Tibial nerve (tissue), 4 donors: ENCODE measurements at regions not wholly inside any gene's neighbourhood (a gene's known extent, or its start where the extent isn't known, plus 50 kb on each side); places are given as distances from the start of the nearest gene placed in this dataset.

Experiments used
- DNase-seq, 2 donors: peaks; one replicate each; pipeline ENCODE4 v3.0.0-alpha.2; 2019; ENCODE audit warnings: low spot score in 2 of 2
- H3K27ac ChIP-seq, 4 donors: fragments of 200-600 bp; sonication (generic) in 3 of 4; one replicate each; pipeline ENCODE4 v1.5.1; 2017 to 2019; ENCODE audit warnings: mild to moderate bottlenecking in 1 of 4
- H3K27me3 ChIP-seq, 2 donors: fragments of 200-600 bp; sonication (generic) in 1 of 2; one replicate each; pipeline versions ENCODE4 v1.5.1 to v1.6.0; 2017 to 2019
- H3K36me3 ChIP-seq, 3 donors: fragments of 200-600 bp; sonication (generic); one replicate each; pipeline ENCODE4 v1.5.1; 2018 to 2019
- H3K4me1 ChIP-seq, 4 donors: fragments of 200-600 bp; sonication (generic) in 3 of 4; one replicate each; pipeline ENCODE4 v1.5.1; 2017 to 2019
- H3K4me3 ChIP-seq, 4 donors: fragments of 200-600 bp; sonication (generic) in 3 of 4; one replicate each; pipeline ENCODE4 v1.5.1; 2017 to 2019; ENCODE audit warnings: mild to moderate bottlenecking in 1 of 4, moderate library complexity in 1 of 4
- H3K9me3 ChIP-seq, 4 donors: fragments of 200-600 bp; sonication (generic) in 3 of 4; one replicate each; pipeline ENCODE4 v1.5.1; 2017 to 2019
- EP300 ChIP-seq, 2 donors: sonication (generic); formaldehyde crosslinking; IDR thresholded peaks; one replicate each; pipeline ENCODE4 v1.6.1; 2017; ENCODE audit warnings: antibody characterized with exemption in 2 of 2, mild to moderate bottlenecking in 1 of 2
- POLR2A ChIP-seq, 2 donors: fragments of 450-650 bp; IDR thresholded peaks; one replicate each; pipeline ENCODE4 v1.6.1; 2017; ENCODE audit warnings: antibody characterized with exemption in 2 of 2, mild to moderate bottlenecking in 2 of 2, moderate library complexity in 2 of 2
- WGBS, 2 donors: methylation state at CpG; one replicate each; pipeline ENCODE4 v1.1.5; 2018; 5-methylcytosine and 5-hydroxymethylcytosine counted together
- TF ChIP-seq, protein P1 (sequence below), 5 experiments: fragments of 200-600 bp in 3 of 5; fragments of 450-650 bp in 2 of 5; sonication (generic) in 3 of 5; IDR thresholded peaks; one replicate each; pipeline ENCODE4 v1.5.1; 2016 to 2019; ENCODE audit warnings: antibody characterized with exemption in 5 of 5, mild to moderate bottlenecking in 3 of 5, moderate library complexity in 2 of 5

DNA sequence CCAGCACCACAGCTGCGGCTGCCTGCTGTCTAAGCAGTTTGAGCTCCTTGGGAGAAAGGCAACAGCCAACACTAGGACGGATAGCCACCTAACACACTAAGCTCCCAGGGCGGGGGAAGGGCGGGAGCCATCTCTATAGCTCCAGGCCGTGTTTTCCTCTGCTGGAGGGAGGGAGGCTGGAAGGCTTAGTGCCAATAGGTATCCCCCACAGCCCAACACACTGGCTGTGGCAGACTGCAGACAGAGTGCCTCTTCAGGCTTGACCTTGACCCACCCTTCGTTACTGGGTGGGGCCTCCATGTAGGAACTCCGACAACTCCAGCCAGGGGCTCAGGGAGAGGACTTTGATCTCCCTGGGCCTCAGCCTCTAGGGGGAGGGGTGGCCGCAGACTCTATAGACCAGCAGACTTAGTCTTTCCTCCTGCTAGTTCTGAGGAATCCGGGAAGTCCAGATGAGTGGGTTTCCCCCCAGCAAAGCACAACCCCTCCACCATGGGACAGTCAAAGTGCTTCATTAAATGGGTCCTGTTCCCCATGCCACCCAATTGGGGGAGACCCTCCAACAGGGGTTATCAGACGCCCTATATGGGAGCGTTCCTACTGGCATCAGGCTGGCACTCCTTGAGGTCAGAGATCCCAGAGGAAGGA lies 314.4 kb upstream of the MKI67 start:
- no peaks in the 10 kb centered on the region for H3K27me3 ChIP-seq
- DNase-seq, result no peak
- 69 to 75% methylated on average over 7 to 10 of the region's 11 CpGs for WGBS, 2 donors

DNA sequence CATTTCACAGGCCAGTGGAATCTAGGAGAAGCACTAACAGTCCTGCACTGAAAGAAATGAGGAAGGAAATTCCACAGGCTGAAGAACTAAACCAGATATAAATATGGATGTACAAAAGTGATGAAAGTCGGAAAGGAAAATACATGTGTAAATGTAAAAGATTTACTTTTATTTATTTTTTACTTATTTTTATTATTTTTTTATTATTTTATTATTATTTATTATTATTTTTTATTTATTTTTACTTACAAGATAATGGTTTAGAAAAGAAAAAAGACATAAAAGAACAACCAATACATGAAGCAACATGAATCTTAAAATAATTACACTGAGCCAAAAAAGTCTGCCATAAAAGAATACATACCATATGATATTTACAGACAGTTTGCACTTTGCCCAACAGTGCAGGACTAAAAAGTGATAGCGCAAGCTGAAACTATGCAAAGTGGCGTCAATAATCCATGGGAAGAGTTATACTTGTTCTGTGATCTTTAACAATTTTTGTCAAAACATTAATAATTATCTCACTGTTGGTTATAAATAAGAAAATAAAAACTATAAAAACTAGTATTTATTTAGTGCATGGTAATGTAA lies 317.8 kb upstream of the MKI67 start:
- H3K9me3 ChIP-seq, result peaks cover 0 to 8% (median 0%) of the 10 kb centered on the region in 4 donors
- no peak for DNase-seq
- no peak overlapping the region for H3K27ac ChIP-seq
- WGBS, 2 donors, result 90 to 94% methylated on average over 3 of the region's 3 CpGs
- TF ChIP-seq, protein P1, sequence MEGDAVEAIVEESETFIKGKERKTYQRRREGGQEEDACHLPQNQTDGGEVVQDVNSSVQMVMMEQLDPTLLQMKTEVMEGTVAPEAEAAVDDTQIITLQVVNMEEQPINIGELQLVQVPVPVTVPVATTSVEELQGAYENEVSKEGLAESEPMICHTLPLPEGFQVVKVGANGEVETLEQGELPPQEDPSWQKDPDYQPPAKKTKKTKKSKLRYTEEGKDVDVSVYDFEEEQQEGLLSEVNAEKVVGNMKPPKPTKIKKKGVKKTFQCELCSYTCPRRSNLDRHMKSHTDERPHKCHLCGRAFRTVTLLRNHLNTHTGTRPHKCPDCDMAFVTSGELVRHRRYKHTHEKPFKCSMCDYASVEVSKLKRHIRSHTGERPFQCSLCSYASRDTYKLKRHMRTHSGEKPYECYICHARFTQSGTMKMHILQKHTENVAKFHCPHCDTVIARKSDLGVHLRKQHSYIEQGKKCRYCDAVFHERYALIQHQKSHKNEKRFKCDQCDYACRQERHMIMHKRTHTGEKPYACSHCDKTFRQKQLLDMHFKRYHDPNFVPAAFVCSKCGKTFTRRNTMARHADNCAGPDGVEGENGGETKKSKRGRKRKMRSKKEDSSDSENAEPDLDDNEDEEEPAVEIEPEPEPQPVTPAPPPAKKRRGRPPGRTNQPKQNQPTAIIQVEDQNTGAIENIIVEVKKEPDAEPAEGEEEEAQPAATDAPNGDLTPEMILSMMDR (IDR thresholded peaks at IDR 0.05), result no peak
- TF ChIP-seq EP300 (IDR thresholded peaks at IDR 0.05), result no peak
- no peak for TF ChIP-seq POLR2A (IDR thresholded peaks at IDR 0.05)
- H3K4me1 ChIP-seq, result no peaks in the 10 kb centered on the region
- H3K36me3 ChIP-seq, result no peaks in the 10 kb centered on the region
- H3K4me3 ChIP-seq, result no peak overlapping the region
- no peaks in the 10 kb centered on the region for H3K27me3 ChIP-seq

More for the DNA sequence above, 314.4 kb upstream of the MKI67 start:
- TF ChIP-seq EP300 (IDR thresholded peaks at IDR 0.05) (no peak), POLR2A (IDR thresholded peaks at IDR 0.05) (no peak)
- TF ChIP-seq, protein P1 (IDR thresholded peaks at IDR 0.05), result no peak
- Histone ChIP-seq H3K4me1 (no peaks in the 10 kb centered on the region), H3K9me3 (peaks cover 0 to 6% (median 0%) of the 10 kb centered on the region in 4 donors), H3K4me3 (no peak overlapping the region), H3K36me3 (no peaks in the 10 kb centered on the region), H3K27ac (no peak overlapping the region)

DNA sequence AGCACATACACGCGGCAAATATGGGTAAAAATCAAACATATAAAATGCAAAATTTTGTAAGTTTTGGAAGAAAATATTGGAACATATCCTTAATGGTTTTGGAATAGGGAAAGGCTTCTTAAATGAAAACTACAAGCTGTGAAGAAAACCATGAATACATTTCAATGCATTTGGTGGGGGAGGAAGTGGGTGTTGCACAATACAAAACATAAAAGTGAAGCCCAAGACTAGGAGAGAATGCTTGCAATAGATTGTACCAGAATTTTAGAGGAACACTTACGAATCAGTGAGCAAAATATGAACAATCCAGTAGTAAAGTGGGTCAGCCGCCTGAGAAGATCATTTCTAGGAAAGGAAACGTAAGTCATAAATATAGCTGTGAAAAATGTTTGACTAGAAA lies 322.6 kb upstream of the MKI67 start:
- Histone ChIP-seq H3K4me1 (no peaks in the 10 kb centered on the region), H3K27me3 (no peaks in the 10 kb centered on the region), H3K4me3 (no peak overlapping the region), H3K27ac (no peak overlapping the region), H3K36me3 (no peaks in the 10 kb centered on the region), H3K9me3 (peaks cover 0 to 2% (median 0%) of the 10 kb centered on the region in 4 donors)
- DNase-seq, result no peak
- WGBS, 2 donors, result 88% methylated on average over 5 of the region's 5 CpGs
- TF ChIP-seq EP300 (IDR thresholded peaks at IDR 0.05) (no peak), POLR2A (IDR thresholded peaks at IDR 0.05) (no peak)
- TF ChIP-seq, protein P1 (IDR thresholded peaks at IDR 0.05), result no peak

DNA sequence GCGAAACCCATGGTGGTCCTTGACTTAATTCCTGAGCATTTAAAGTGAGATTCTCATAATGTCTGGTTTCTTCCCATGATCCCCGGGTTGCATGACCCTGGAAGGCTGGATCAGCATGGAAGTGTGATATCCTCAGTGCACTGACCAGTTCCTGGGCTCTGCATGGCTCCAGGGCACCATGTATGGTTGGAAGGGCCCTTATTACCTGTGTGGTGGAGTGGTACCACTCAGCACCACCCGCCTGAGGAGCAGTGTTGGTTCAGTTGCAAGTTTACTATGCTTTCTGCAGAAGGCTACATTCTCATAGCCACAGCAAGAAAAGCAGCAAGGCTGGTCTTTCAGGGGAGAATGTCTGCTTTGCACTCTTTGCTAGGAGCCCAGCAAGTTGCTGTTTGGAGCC lies 325.7 kb upstream of the MKI67 start:
- H3K9me3 ChIP-seq, result peaks cover 0 to 2% (median 0%) of the 10 kb centered on the region in 4 donors
- no peaks in the 10 kb centered on the region for H3K36me3 ChIP-seq
- H3K27me3 ChIP-seq, result no peaks in the 10 kb centered on the region
- WGBS, 2 donors, result 87 to 89% methylated on average over 3 of the region's 3 CpGs
- no peak for DNase-seq
- no peak overlapping the region for H3K4me3 ChIP-seq
- no peak overlapping the region for H3K27ac ChIP-seq
- TF ChIP-seq EP300 (IDR thresholded peaks at IDR 0.05) (no peak), POLR2A (IDR thresholded peaks at IDR 0.05) (no peak)
- TF ChIP-seq, protein P1 (IDR thresholded peaks at IDR 0.05), result no peak
- H3K4me1 ChIP-seq, result no peaks in the 10 kb centered on the region

DNA sequence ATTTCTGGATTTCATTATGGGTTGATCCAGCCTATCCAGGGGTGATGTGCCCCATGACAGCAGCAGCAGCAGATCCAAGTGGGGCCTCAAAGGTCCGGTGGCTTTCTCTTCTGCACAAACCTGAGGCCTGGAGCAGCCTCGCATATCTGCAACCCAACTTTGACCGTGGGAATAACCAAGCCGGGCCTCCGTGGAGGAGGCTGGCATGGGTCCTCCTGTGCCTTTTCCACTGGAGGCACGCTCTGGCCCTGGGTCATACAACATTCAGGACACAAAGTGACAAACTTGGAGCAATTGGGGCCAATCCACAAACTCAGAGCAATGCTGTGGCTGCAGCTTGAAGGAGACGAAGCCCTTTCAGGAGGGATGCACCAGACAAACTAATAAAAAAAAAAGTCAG lies 330.0 kb upstream of the MKI67 start:
- no peaks in the 10 kb centered on the region for H3K27me3 ChIP-seq
- no peaks in the 10 kb centered on the region for H3K36me3 ChIP-seq
- DNase-seq, result no peak
- H3K4me3 ChIP-seq, result no peak overlapping the region
- H3K27ac ChIP-seq, result no peak overlapping the region
- no peak for TF ChIP-seq EP300 (IDR thresholded peaks at IDR 0.05)
- TF ChIP-seq, protein P1 (IDR thresholded peaks at IDR 0.05), result no peak
- H3K4me1 ChIP-seq, result no peaks in the 10 kb centered on the region
- no peaks in the 10 kb centered on the region for H3K9me3 ChIP-seq
- WGBS, 2 donors, result 72 to 73% methylated on average over 7 of the region's 7 CpGs
